ENCODE measurements at regions not wholly inside any gene's neighbourhood (a gene's known extent, or its start where the extent isn't known, plus 50 kb on each side); places are given as distances from the start of the nearest gene placed in this dataset.
A peak's percentile ranks its signal among the peaks of the same experiment; 100 is the strongest.

- TF ChIP-seq CTCF (IDR thresholded peaks at IDR 0.05; ENCODE audit: low read depth, low read length): no peak
- DNase-seq (ENCODE audit: low read depth in 2 of 2): peak; percentile 49 to 94
These were observed 53.1 kb upstream of the CYSLTR2 start for GRCh38 chr13:48600374-48601364.

GRCh38 chr13:48602296-48603016, 51.3 kb upstream of the CYSLTR2 start:
- no peak for DNase-seq (ENCODE audit: low read depth in 2 of 2)
- no peak for TF ChIP-seq CTCF (IDR thresholded peaks at IDR 0.05; ENCODE audit: low read depth, low read length)
- no peak overlapping the region for H3K4me3 ChIP-seq (replicated peaks in 1 of 2; ENCODE audit: low read depth in 2 of 2, low read length in 2 of 2)

More at GRCh38 chr13:48600374-48601364, 53.1 kb upstream of the CYSLTR2 start:
- no peak overlapping the region for H3K4me3 ChIP-seq (replicated peaks in 1 of 2; ENCODE audit: low read depth in 2 of 2, low read length in 2 of 2)

GRCh38 chr13:48603375-48603774, 50.4 kb upstream of the CYSLTR2 start:
- DNase-seq (ENCODE audit: low read depth in 2 of 2): no peak
- H3K4me3 ChIP-seq (replicated peaks in 1 of 2; ENCODE audit: low read depth in 2 of 2, low read length in 2 of 2): no peak overlapping the region
- TF ChIP-seq CTCF (IDR thresholded peaks at IDR 0.05; ENCODE audit: low read depth, low read length): no peak

Data from cardiac fibroblast (primary cell).